ENCODE measurements at regions not wholly inside any gene's neighbourhood (a gene's known extent, or its start where the extent isn't known, plus 50 kb on each side); places are given as distances from the start of the nearest gene placed in this dataset.

DNA sequence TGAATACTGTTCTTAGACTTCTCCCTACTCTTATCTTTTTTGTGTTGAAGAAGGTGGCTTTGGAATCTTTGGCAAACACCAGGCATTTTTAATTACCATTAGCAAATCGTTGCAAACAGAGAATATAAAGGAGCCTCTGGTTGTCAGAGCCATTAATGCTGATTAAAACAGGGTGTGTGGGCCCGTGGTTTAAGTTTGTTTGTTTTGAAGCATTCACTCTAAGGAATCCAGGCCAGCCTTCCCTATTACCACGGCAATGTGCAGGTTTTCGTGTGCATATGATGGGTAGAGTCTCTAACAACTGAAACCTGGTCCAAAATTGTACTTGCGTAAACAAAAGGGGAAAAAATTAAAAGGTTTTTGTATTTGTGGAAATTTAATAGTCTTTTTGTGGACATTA is 141.2 kb upstream of the GMNC start:
- H3K4me3 ChIP-seq (ENCODE audit: low read depth in 2 of 2, low read length in 1 of 2), result no peak overlapping the region
- no peaks in the 10 kb centered on the region for H4K20me1 ChIP-seq (ENCODE audit: insufficient read depth)
- WGBS (ENCODE audit: low lambda C conversion rate), result 12% methylated on average over 5 of the region's 5 CpGs
- no peaks in the 10 kb centered on the region for H3K27me3 ChIP-seq (ENCODE audit: insufficient read depth)
- no peaks in the 10 kb centered on the region for H3K9me3 ChIP-seq
- DNase-seq, result no peak
- no peak overlapping the region for H3K27ac ChIP-seq (ENCODE audit: low read depth in 2 of 2, low read length in 1 of 2)
- no peaks in the 10 kb centered on the region for H3K36me3 ChIP-seq (replicated peaks in 1 of 2; ENCODE audit: control insufficient read depth in 1 of 2, insufficient read depth in 2 of 2, low read length in 1 of 2)
- TF ChIP-seq GABPA (IDR thresholded peaks at IDR 0.05; ENCODE audit: low read depth) (no peak), CTCF (IDR thresholded peaks at IDR 0.05) (no peak), RFX5 (IDR thresholded peaks at IDR 0.05; ENCODE audit: low read length) (no peak), JUND (IDR thresholded peaks at IDR 0.05) (no peak), GATA2 (CRISPR knock-in tag; IDR thresholded peaks at IDR 0.05) (no peak), RXRA (IDR thresholded peaks at IDR 0.05; ENCODE audit: borderline replicate concordance, low read depth) (no peak), REST (IDR thresholded peaks at IDR 0.05; ENCODE audit: low read depth, low read length) (no peak), ZBTB33 (IDR thresholded peaks at IDR 0.05; ENCODE audit: borderline replicate concordance, low read depth) (no peak), TAF1 (IDR thresholded peaks at IDR 0.05; ENCODE audit: borderline replicate concordance, low read depth, low read length) (no peak), EZH2phosphoT487 (IDR thresholded peaks at IDR 0.05; ENCODE audit: borderline replicate concordance, low read depth) (no peak), RCOR1 (IDR thresholded peaks at IDR 0.05; ENCODE audit: low read length) (no peak), USF2 (IDR thresholded peaks at IDR 0.05; ENCODE audit: borderline replicate concordance, low read depth, low read length) (no peak), RAD21 (IDR thresholded peaks at IDR 0.05; ENCODE audit: low read length) (no peak), IRF3 (IDR thresholded peaks at IDR 0.05; ENCODE audit: low read depth, low read length) (no peak), TCF12 (IDR thresholded peaks at IDR 0.05) (no peak)
- TF ChIP-seq, protein P1, sequence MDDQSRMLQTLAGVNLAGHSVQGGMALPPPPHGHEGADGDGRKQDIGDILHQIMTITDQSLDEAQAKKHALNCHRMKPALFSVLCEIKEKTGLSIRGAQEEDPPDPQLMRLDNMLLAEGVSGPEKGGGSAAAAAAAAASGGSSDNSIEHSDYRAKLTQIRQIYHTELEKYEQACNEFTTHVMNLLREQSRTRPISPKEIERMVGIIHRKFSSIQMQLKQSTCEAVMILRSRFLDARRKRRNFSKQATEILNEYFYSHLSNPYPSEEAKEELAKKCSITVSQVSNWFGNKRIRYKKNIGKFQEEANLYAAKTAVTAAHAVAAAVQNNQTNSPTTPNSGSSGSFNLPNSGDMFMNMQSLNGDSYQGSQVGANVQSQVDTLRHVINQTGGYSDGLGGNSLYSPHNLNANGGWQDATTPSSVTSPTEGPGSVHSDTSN (IDR thresholded peaks at IDR 0.05), result no peak
- H3K9me2 ChIP-seq, result no peaks in the 10 kb centered on the region
- no peak overlapping the region for H3K4me2 ChIP-seq
- no peaks in the 10 kb centered on the region for H3K79me2 ChIP-seq (ENCODE audit: insufficient read depth)
- H2AFZ ChIP-seq (ENCODE audit: low read depth), result no peak overlapping the region
- H3K9ac ChIP-seq, result no peak overlapping the region
- ChIA-PET CTCF (no interaction called here), POLR2A (no interaction called here)
- H3F3A ChIP-seq (replicated peaks; ENCODE audit: insufficient read depth), result no peaks in the 10 kb centered on the region
- no peaks in the 10 kb centered on the region; a peak in 1 of 4 replicates for H3K4me1 ChIP-seq (ENCODE audit: control insufficient read depth in 1 of 2, insufficient read depth in 2 of 2, low read depth in 1 of 2, low read length in 1 of 2)
